HepG2 (cell line): ENCODE measurements at regions not wholly inside any gene's neighbourhood (a gene's known extent, or its start where the extent isn't known, plus 50 kb on each side); places are given as distances from the start of the nearest gene placed in this dataset.

Experiments used
- ATAC-seq: fragments of 200-7000 bp; cut with Tn5 transposase; 3 replicates; pipeline ENCODE4 v1.9.1; 2020; ENCODE audit warnings: mild to moderate bottlenecking, moderate library complexity
- BruUV-seq: library from RNA; stranded (reverse); fragments of 400-500 nt; replicated peaks from 2 replicates; lab custom pipeline; 2021; lab: Mats Ljungman, UMichigan
- CTCF ChIA-PET: fragments of 300-600 bp; formaldehyde crosslinking; extraction: SDS; loops from one replicate; lab custom pipeline; 2021; ENCODE audit warnings: low total read pairs, inconsistent platforms, low intra/inter-chr PET ratio; lab: Yijun Ruan, JAX
- POLR2A ChIA-PET: fragments of 350-600 bp; sonication (Branson Sonifier 250); formaldehyde crosslinking; loops from one replicate; lab custom pipeline; 2020; ENCODE audit warnings: antibody characterized with exemption, inconsistent platforms; lab: Yijun Ruan, JAX
- DNase-seq: peaks from one replicate; pipeline ENCODE4 v3.0.0-alpha.2; 2015; ENCODE audit warnings: low spot score
- FAIRE-seq: peaks from 3 replicates; lab custom pipeline; 2011; peaks lifted over from hg19 to GRCh38; lab: Jason Lieb, UNC
- H2AFZ ChIP-seq: one replicate; pipeline ENCODE4 v1.6.1; 2011; ENCODE audit warnings: low read length, inconsistent platforms
- H3K27ac ChIP-seq: fragments of 300-600 bp; 3 replicates; pipeline ENCODE4 v1.8.0; 2011; ENCODE audit warnings: mixed run types, mild to moderate bottlenecking, mixed read lengths, low read length, inconsistent platforms; ENCODE audit not compliant: insufficient read depth; ENCODE audit errors: extremely low read length
- H3K27me3 ChIP-seq, 2 experiments: fragments of 200-600 bp in 1 of 2; 2 replicates in 1 of 2; 3 replicates in 1 of 2; pipeline versions ENCODE4 v1.6.0 to v1.8.0; 2011; ENCODE audit warnings: low read length in 2 of 2, mild to moderate bottlenecking in 2 of 2, moderate library complexity in 2 of 2, inconsistent platforms in 1 of 2; ENCODE audit not compliant: insufficient read depth in 2 of 2, control insufficient read depth in 1 of 2
- H3K36me3 ChIP-seq, 2 experiments: fragments of 200-600 bp in 1 of 2; replicated peaks in 1 of 2; 2 replicates in 1 of 2; 3 replicates in 1 of 2; pipeline versions ENCODE4 v1.5.1 to v1.8.0; 2011; ENCODE audit warnings: low read length in 2 of 2, inconsistent platforms in 1 of 2; ENCODE audit not compliant: insufficient read depth in 2 of 2, control insufficient read depth in 1 of 2
- H3K4me1 ChIP-seq: 2 replicates; pipeline ENCODE4 v1.5.1; 2012; ENCODE audit warnings: low read length, inconsistent platforms; ENCODE audit not compliant: insufficient read depth
- H3K4me2 ChIP-seq: 2 replicates; pipeline ENCODE4 v1.6.0; 2011; ENCODE audit warnings: low read depth, low read length, inconsistent platforms
- H3K4me3 ChIP-seq, 3 experiments: fragments of 200-600 bp in 1 of 3; sonication (generic), shearing (Covaris generic) in 1 of 3; replicated peaks in 1 of 3; 2 replicates each; pipeline ENCODE4 v1.5.1; 2011 to 2016; ENCODE audit warnings: low read length in 3 of 3, inconsistent platforms in 2 of 3, low read depth in 2 of 3, mild to moderate bottlenecking in 2 of 3, control low read depth in 1 of 3, mixed read lengths in 1 of 3; ENCODE audit not compliant: insufficient read depth in 1 of 3
- H3K79me2 ChIP-seq: one replicate; pipeline ENCODE4 v1.6.1; 2011; ENCODE audit warnings: low read length, inconsistent platforms; ENCODE audit not compliant: insufficient read depth
- H3K9ac ChIP-seq: 2 replicates; pipeline ENCODE4 v1.6.0; 2011; ENCODE audit warnings: mild to moderate bottlenecking, low read depth, low read length, inconsistent platforms; ENCODE audit not compliant: insufficient read depth
- H3K9me3 ChIP-seq: 2 replicates; pipeline ENCODE4 v1.5.1; 2012; ENCODE audit warnings: mild to moderate bottlenecking, low read length
- H4K20me1 ChIP-seq: 2 replicates; pipeline ENCODE4 v1.6.0; 2011; ENCODE audit warnings: inconsistent platforms, mild to moderate bottlenecking, low read length, moderate library complexity; ENCODE audit not compliant: insufficient read depth
- FOXJ3 ChIP-seq: sonication (generic); formaldehyde crosslinking; IDR thresholded peaks from 2 replicates; pipeline ENCODE4 v1.4.0; 2020; ENCODE audit warnings: missing genetic modification reagents, mild to moderate bottlenecking, borderline replicate concordance
- MNT ChIP-seq: fragments of 450-650 bp; IDR thresholded peaks from 2 replicates; pipeline ENCODE4 v1.6.1; 2016
- ZBTB38 ChIP-seq: sonication (generic); formaldehyde crosslinking; IDR thresholded peaks from 2 replicates; pipeline ENCODE4 v1.5.1; 2020; ENCODE audit warnings: mild to moderate bottlenecking, missing genetic modification reagents
- WGBS: methylation state at CpG from one replicate; pipeline ENCODE4 v1.1.6; 2017; ENCODE audit warnings: low lambda C conversion rate; 5-methylcytosine and 5-hydroxymethylcytosine counted together
- in situ Hi-C: cut with HindIII; loops from 2 replicates; pipeline ENCODE4 v1.10.0; 2017; ENCODE audit warnings: low pct_unique_long_range_greater_than_20kb; ENCODE audit not compliant: extremely low pct_ligation_motif_present
- intact Hi-C: fragments of 100-400 bp; cut with micrococcal nuclease; formaldehyde crosslinking; loops from one replicate; pipeline ENCODE4 v1.10.0; 2022; ENCODE audit not compliant: unreplicated experiment

DNA sequence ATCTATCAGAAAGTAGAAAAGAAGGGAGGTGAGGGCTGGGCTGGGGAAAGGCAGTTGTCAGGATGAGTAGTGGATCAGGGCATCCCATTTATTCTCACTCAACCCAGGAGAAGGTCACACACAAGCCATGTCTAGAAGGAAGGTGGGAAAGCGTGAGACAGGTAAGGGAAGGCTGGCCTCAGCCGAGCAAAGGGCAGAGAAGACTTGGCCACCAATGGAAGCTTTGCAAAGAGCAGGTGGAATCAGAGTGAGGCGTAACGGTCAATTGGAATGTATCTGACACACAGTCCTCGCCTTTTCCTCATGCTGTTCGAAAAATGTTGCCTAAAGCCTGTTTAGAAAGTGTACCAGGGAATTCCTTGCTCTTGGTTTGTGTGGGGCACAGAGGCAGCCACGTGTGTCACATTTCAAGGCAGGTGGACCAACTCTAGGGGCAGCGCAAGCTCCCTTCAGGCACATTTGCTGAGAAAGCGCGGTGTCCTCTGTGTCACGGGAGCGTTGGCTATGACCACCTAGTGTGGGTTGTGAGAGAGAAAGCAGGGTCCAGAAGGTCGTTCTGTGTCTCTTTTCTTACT is 118.8 kb upstream of the SPATA13 start:
- no peaks in the 10 kb centered on the region for H3K36me3 ChIP-seq
- ChIA-PET POLR2A (no interaction called here), CTCF (no interaction called here)
- no peak overlapping the region for H3K9ac ChIP-seq
- ATAC-seq (no peak), DNase-seq (no peak), FAIRE-seq (no peak)
- no peaks in the 10 kb centered on the region for H3K79me2 ChIP-seq
- no peak overlapping the region for H3K27ac ChIP-seq
- no peaks in the 10 kb centered on the region for H4K20me1 ChIP-seq
- TF ChIP-seq ZBTB38 (CRISPR knock-in tag): no peak
- peak; percentile 52 for TF ChIP-seq MNT
- BruUV-seq: no TSS peak
- intact Hi-C loops: no loop called here
- in situ Hi-C loops: no loop called here
- H3K9me3 ChIP-seq: peaks cover 6% of the 10 kb centered on the region
- H3K27me3 ChIP-seq: 0 out of 5 replicates have a peak, but pooled peaks cover 0 to 8% of the 10 kb centered on the region in 2 experiments
- H3K4me3 ChIP-seq: no peak overlapping the region
- H2AFZ ChIP-seq: no peak overlapping the region
- H3K4me2 ChIP-seq: no peak overlapping the region; the same call in 1 of the 2 replicates
- peaks cover 37% of the 10 kb centered on the region for H3K4me1 ChIP-seq
- WGBS: 22% methylated on average over 9 of the region's 13 CpGs

DNA sequence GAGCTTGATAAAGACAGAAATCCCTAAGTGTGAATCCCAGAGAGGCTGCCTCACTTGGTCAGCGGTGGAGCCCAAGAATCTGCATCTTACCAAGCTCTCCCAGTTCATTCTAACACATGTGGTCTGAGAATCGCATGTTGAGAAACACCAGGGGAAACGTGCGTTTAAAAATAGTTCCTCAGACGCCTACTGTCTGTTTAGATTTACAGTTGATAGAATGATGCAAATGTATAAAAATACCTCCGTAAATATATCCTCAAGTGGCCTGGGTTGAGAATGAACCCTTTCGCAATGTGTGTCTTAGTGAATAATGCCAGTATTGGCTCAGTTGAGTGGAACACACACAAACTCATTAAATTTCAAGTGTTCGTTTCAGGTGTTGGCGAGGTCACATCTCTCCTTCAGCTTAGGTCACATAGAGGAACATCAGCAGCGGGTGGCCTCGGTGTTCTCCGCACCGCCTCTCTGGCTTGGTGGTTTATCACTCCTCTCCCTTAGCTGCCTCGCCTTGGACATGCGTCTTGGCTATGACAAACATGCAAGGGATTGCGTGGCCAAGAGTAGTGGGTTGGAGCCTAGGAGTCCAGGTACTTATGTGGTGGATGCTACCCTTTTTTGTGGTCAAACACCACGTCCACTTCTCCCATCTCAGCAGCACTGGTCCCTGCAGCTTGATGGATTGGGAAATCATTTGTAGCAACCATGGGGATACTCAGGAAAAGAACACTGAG is 117.6 kb upstream of the SPATA13 start:
- in situ Hi-C loops (no loop called here), intact Hi-C loops (no loop called here)
- Histone ChIP-seq H3K79me2 (no peaks in the 10 kb centered on the region), H3K27ac (no peak overlapping the region), H3K4me3 (no peak overlapping the region), H3K9me3 (peaks cover 13% of the 10 kb centered on the region), H2AFZ (no peak overlapping the region), H4K20me1 (no peaks in the 10 kb centered on the region), H3K4me1 (peaks cover 37% of the 10 kb centered on the region), H3K36me3 (no peaks in the 10 kb centered on the region), H3K4me2 (no peak overlapping the region), H3K27me3 (peaks cover 0 to 8% of the 10 kb centered on the region in 2 experiments; a peak in 1 of 5 replicates), H3K9ac (no peak overlapping the region)
- FAIRE-seq (no peak), ATAC-seq (no peak), DNase-seq (no peak)
- no peak for TF ChIP-seq FOXJ3 (CRISPR knock-in tag)
- 42% methylated on average over 13 of the region's 17 CpGs for WGBS
- POLR2A ChIA-PET: no interaction called here
- CTCF ChIA-PET: no interaction called here
- BruUV-seq: no TSS peak
